Mesothelial cell of epicardium (in vitro differentiated cells): ENCODE measurements at regions not wholly inside any gene's neighbourhood (a gene's known extent, or its start where the extent isn't known, plus 50 kb on each side); places are given as distances from the start of the nearest gene placed in this dataset.
"Not testable (repeated sequence)": the region's sequence is repeated elsewhere in the genome, so short reads cannot be mapped to it uniquely, and the experiment has no call there.

ENCODE experiments used
- DNase-seq, 2 experiments: peaks; one replicate each; pipeline ENCODE4 v3.0.0; 2021; ENCODE audit warnings: low spot score in 2 of 2; ENCODE audit not compliant: unreplicated experiment in 2 of 2
- H3K27ac Mint-ChIP-seq: 2 replicates; pipeline ENCODE4 v1.8.0; 2021; ENCODE audit warnings: mixed read lengths
- H3K27me3 Mint-ChIP-seq: 2 replicates; pipeline ENCODE4 v1.8.0; 2021; ENCODE audit warnings: low read depth, mixed read lengths
- H3K36me3 Mint-ChIP-seq: 2 replicates; pipeline ENCODE4 v1.8.0; 2021; ENCODE audit warnings: mixed read lengths
- H3K4me1 Mint-ChIP-seq: 2 replicates; pipeline ENCODE4 v1.8.0; 2021; ENCODE audit warnings: mixed read lengths
- H3K4me3 Mint-ChIP-seq: 2 replicates; pipeline ENCODE4 v1.8.0; 2021; ENCODE audit warnings: mild to moderate bottlenecking, moderate library complexity, mixed read lengths
- H3K9me3 Mint-ChIP-seq: 2 replicates; pipeline ENCODE4 v1.8.0; 2021; ENCODE audit warnings: mixed read lengths
- CTCF ChIP-seq: fragments of 200-600 bp; sonication (generic); IDR thresholded peaks from one replicate; pipeline ENCODE4 v1.5.0; 2021; ENCODE audit warnings: antibody characterized with exemption; ENCODE audit not compliant: unreplicated experiment

- H3K9me3 Mint-ChIP-seq, result peaks cover 50% of the 10 kb centered on the region
- no peaks in the 10 kb centered on the region for H3K27me3 Mint-ChIP-seq
- H3K36me3 Mint-ChIP-seq, result peaks cover 4% of the 10 kb centered on the region
- H3K4me1 Mint-ChIP-seq, result no peaks in the 10 kb centered on the region
- DNase-seq, result no peak
- H3K27ac Mint-ChIP-seq, result no peak overlapping the region
- H3K4me3 Mint-ChIP-seq, result no peak overlapping the region
- no peak for TF ChIP-seq CTCF
These were observed 569.4 kb upstream of the STEAP1 start for GRCh38 chr7:89584896-89585295.

- Mint-ChIP-seq H3K4me1 (no peaks in the 10 kb centered on the region), H3K27me3 (no peaks in the 10 kb centered on the region), H3K9me3 (peaks cover 26% of the 10 kb centered on the region), H3K36me3 (no peaks in the 10 kb centered on the region), H3K4me3 (no peak overlapping the region), H3K27ac (no peak overlapping the region)
- no peak for TF ChIP-seq CTCF
- DNase-seq, result no peak
These were observed 561.1 kb upstream of the STEAP1 start for GRCh38 chr7:89593125-89593524.

- Mint-ChIP-seq H3K36me3 (no peaks in the 10 kb centered on the region), H3K27ac (no peak overlapping the region), H3K4me3 (no peak overlapping the region), H3K9me3 (peaks cover 24% of the 10 kb centered on the region), H3K27me3 (no peaks in the 10 kb centered on the region), H3K4me1 (no peaks in the 10 kb centered on the region)
- no peak for DNase-seq
- TF ChIP-seq CTCF, result no peak
These were observed 551.3 kb upstream of the STEAP1 start for GRCh38 chr7:89602984-89603383.

- Mint-ChIP-seq H3K27ac (no peak overlapping the region), H3K36me3 (no peaks in the 10 kb centered on the region), H3K4me3 (no peak overlapping the region), H3K27me3 (no peaks in the 10 kb centered on the region), H3K4me1 (no peaks in the 10 kb centered on the region), H3K9me3 (peaks cover 19% of the 10 kb centered on the region)
- no peak for DNase-seq
- no peak for TF ChIP-seq CTCF
These were observed 548.9 kb upstream of the STEAP1 start for GRCh38 chr7:89605362-89605761.

GRCh38 chr7:89606511-89606910 lies 547.8 kb upstream of the STEAP1 start:
- DNase-seq, result no peak
- Mint-ChIP-seq H3K4me1 (no peaks in the 10 kb centered on the region), H3K9me3 (peaks cover 8% of the 10 kb centered on the region), H3K36me3 (no peaks in the 10 kb centered on the region), H3K27ac (no peak overlapping the region), H3K4me3 (no peak overlapping the region), H3K27me3 (no peaks in the 10 kb centered on the region)
- no peak for TF ChIP-seq CTCF

GRCh38 chr7:89607792-89608191 lies 546.5 kb upstream of the STEAP1 start:
- TF ChIP-seq CTCF, result no peak
- Mint-ChIP-seq H3K4me1 (no peaks in the 10 kb centered on the region), H3K9me3 (no peaks in the 10 kb centered on the region), H3K36me3 (no peaks in the 10 kb centered on the region), H3K27ac (no peak overlapping the region), H3K27me3 (no peaks in the 10 kb centered on the region), H3K4me3 (no peak overlapping the region)
- DNase-seq, result no peak

- not testable (repeated sequence) for H3K27ac Mint-ChIP-seq, H3K36me3 Mint-ChIP-seq, H3K9me3 Mint-ChIP-seq, H3K4me3 Mint-ChIP-seq, H3K4me1 Mint-ChIP-seq, H3K27me3 Mint-ChIP-seq, DNase-seq
These were observed 537.4 kb upstream of the STEAP1 start for GRCh38 chr7:89616829-89617228.
